SK-N-SH (cell line): ENCODE measurements at regions not wholly inside any gene's neighbourhood (a gene's known extent, or its start where the extent isn't known, plus 50 kb on each side); places are given as distances from the start of the nearest gene placed in this dataset.

Experiments used
- EZH2phosphoT487 ChIP-seq: fragments of 200-600 bp; sonication (generic); IDR thresholded peaks from 2 replicates; pipeline ENCODE4 v1.6.1; 2017; ENCODE audit warnings: low read depth, mixed run types, mild to moderate bottlenecking, antibody characterized with exemption, moderate library complexity, borderline replicate concordance
- TF ChIP-seq, protein P1 (sequence below): IDR thresholded peaks from 2 replicates; pipeline ENCODE4 v1.4.0; 2012; ENCODE audit warnings: low read depth
- TF ChIP-seq, protein P2 (sequence below): fragments of 200-600 bp; sonication (generic); IDR thresholded peaks from 2 replicates; pipeline ENCODE4 v1.6.1; 2017; ENCODE audit warnings: antibody characterized with exemption, mild to moderate bottlenecking, moderate library complexity
- TF ChIP-seq, protein P3 (sequence below): fragments of 150-350 bp; IDR thresholded peaks from 2 replicates; pipeline ENCODE4 v1.6.1; 2017; ENCODE audit warnings: antibody characterized with exemption, low read length, low read depth, borderline replicate concordance

- TF ChIP-seq, protein P1, sequence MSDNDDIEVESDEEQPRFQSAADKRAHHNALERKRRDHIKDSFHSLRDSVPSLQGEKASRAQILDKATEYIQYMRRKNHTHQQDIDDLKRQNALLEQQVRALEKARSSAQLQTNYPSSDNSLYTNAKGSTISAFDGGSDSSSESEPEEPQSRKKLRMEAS: no peak
- TF ChIP-seq, protein P2, sequence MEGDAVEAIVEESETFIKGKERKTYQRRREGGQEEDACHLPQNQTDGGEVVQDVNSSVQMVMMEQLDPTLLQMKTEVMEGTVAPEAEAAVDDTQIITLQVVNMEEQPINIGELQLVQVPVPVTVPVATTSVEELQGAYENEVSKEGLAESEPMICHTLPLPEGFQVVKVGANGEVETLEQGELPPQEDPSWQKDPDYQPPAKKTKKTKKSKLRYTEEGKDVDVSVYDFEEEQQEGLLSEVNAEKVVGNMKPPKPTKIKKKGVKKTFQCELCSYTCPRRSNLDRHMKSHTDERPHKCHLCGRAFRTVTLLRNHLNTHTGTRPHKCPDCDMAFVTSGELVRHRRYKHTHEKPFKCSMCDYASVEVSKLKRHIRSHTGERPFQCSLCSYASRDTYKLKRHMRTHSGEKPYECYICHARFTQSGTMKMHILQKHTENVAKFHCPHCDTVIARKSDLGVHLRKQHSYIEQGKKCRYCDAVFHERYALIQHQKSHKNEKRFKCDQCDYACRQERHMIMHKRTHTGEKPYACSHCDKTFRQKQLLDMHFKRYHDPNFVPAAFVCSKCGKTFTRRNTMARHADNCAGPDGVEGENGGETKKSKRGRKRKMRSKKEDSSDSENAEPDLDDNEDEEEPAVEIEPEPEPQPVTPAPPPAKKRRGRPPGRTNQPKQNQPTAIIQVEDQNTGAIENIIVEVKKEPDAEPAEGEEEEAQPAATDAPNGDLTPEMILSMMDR: no peak; the same call in 1 of the 2 replicates
- no peak for TF ChIP-seq EZH2phosphoT487
- TF ChIP-seq, protein P3, sequence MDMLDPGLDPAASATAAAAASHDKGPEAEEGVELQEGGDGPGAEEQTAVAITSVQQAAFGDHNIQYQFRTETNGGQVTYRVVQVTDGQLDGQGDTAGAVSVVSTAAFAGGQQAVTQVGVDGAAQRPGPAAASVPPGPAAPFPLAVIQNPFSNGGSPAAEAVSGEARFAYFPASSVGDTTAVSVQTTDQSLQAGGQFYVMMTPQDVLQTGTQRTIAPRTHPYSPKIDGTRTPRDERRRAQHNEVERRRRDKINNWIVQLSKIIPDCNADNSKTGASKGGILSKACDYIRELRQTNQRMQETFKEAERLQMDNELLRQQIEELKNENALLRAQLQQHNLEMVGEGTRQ: no peak
Observed at GRCh38 chr5:92313385-92313784, 930.3 kb upstream of the ARRDC3 start.
